CD4-positive, alpha-beta T cell treated with Interferon alpha-2 for 1 hour (primary cell): ENCODE measurements at regions not wholly inside any gene's neighbourhood (a gene's known extent, or its start where the extent isn't known, plus 50 kb on each side); places are given as distances from the start of the nearest gene placed in this dataset.
"Not testable (repeated sequence)": the region's sequence is repeated elsewhere in the genome, so short reads cannot be mapped to it uniquely, and the experiment has no call there.

ENCODE experiments used
- DNase-seq, 2 donors: peaks; one replicate each; pipeline ENCODE4 v3.0.0-alpha.2; 2020 to 2022

GRCh38 chr7:109335951-109336350, 766.3 kb downstream of the DNAJB9 start:
- no peak for DNase-seq

DNA sequence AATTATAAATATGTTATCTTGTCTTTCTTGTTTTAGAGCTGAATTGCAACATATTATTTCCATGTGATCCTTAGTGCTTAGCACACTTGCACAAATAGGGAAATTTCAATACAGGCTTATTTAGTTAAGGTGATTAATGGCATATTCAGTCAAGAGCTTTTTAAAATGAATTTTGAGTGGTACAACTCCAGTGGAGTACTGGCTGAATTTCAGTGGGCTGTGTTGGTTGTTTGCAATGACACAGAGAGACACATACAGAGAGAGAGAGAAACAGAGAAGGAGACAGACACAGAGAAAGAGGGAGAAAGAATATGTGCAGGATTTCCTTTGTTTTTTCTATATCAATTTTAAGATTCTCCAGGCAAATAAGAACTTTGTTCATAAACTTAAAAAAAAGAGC, 766.9 kb downstream of the DNAJB9 start:
- no peak for DNase-seq

DNA sequence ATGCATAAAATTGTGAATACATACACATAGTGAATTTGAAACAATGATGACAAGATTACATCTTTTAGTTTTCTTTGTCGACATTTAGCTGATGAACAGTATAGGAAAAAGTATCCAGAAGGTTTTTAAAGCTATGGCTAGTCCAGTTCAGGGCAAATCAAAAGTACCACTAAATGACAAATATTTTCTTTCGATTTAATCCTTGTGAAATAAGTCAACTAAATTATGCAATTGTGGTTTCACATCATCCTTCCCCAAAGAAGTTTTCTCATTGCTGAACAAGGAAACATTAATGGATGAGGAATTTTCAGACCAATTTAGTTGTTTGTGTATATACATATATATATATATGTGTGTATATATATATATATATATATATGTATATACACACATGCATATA, 774.0 kb downstream of the DNAJB9 start:
- no peak for DNase-seq

DNA sequence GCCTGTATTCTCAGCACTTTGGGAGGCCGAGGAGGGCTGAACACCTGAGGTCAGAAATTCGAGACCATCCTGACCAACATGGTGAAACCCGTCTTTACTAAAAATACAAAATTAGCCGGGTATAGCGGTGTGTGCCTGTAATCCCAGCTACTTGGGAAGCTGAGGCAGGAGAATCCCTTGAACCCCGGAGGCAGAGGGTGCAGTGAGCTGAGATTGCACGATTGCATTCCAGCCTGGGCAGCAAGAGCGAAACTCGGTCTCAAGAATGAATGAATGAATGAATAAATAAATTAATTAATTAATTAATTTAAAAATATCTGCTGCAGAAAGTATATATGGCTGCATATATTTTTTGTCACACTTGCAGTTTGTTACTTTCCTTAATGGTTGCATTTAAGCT, 781.8 kb downstream of the DNAJB9 start:
- DNase-seq: no peak

- DNase-seq: no peak
These were observed 784.3 kb downstream of the DNAJB9 start for GRCh38 chr7:109354000-109354399.

DNA sequence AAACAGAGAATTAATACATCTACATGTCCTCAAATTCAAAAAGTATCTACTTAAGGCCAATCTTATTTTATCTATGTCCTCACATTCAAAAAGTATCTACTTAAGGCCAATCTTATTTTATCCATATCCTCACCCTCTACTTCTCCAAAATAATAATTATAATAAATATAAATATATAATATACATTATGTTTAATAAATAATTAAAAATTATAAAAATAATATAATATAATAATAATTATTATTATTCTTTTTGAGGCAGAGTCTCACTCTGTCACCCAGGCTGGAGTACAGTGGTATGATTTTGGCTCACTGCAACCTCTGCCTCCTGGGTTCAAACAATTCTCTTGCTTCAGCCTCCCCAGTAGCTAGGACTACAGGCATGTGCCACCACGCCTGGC, 784.9 kb downstream of the DNAJB9 start:
- DNase-seq: no peak

DNA sequence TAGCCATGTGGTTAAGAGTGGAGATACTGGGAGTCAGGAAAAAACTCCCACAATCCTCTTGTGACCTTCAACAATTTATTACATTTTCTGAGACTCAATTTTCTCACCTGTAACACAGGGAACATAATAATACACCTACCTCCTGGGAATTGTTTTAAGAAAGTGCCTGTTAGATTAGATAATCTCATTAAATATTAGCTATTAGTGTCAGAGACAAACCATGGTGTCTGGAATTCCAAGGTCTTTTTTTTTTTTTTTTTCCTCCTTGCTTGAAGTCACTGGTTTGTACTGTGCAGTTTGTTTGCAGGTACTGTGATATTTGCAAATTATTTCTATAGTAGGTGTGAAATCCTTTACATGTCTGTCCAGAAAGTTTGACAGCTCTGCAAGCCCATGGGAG, 806.1 kb downstream of the DNAJB9 start:
- DNase-seq: no peak

GRCh38 chr7:109376576-109376975, 806.9 kb downstream of the DNAJB9 start:
- no peak for DNase-seq

GRCh38 chr7:109377076-109377884, 807.6 kb downstream of the DNAJB9 start:
- no peak for DNase-seq

DNA sequence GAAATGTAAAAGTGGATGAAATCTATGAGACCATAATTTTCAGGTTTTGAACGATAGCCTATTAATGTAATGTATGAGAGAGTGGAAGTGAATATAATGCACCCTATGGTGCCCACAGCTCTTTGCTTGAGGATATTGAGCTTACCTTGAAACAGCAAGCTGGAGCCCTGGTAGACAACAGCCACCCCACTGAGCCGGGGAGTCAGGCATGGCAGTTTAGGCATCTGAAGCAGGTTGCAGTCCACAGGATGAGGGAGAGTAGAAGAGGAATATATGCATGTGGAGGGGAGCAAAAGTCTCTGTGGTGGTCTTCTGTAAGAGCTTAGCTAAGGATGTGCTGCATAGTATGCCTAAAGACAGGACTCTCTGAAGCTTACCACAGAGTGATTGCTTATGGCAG, 817.3 kb downstream of the DNAJB9 start:
- no peak for DNase-seq

DNA sequence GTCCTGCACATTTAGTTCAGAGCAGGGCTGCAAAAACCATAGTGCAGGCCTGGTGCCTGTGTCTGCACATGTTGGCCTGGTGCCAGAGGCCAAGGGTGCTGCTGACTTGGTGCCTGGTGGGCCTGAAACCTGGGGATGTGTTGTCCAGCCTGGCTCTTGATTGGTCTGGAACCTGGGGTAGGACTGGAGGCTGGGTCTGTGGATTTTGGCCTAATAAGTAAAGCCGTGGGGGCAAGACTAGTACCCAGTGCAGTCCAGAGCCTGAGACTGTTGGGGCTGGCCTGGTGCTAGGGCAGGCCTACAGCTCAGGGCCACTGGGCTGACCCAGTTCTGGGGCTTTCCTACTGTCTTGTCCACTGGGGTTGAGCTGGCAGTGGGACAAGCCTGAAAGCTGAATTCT, 817.9 kb downstream of the DNAJB9 start:
- DNase-seq: no peak

DNA sequence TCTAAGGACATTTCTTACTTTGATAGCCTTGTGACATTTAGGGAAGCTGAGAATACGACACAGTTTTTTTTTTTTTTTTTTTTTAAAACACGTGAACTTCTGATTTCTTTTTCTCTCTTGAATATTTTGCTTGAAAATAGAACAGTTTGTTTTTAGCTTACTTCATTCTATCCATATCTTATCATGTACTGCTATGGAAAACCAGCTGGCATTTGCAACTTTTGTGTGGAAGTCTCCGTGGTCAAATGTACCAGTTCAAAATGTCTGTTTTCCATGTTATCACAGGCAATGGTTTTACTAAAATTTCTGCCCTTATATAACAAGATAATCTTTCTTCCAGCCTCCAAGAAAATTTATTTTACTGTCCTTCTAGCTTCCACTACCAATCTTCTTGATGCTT, 821.6 kb downstream of the DNAJB9 start:
- no peak for DNase-seq

DNA sequence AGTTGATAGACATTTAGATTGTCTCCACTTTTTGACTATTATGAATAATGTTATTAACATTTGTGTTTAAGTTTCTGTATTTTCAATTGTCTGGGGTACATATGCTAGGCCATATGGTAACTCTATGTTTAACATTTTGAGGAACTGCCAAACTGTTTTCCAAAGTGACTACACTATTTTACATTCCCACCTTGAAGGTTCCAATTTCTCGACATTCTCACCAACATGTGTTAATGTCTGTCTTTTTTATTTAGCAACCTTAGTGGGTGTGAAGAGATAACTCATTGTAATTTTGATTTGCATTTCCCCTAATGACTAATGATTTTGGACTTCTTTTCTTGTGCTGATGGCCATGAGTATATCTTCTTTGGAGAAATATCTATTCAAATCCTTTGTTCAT, 832.4 kb downstream of the DNAJB9 start:
- no peak for DNase-seq

GRCh38 chr7:109407756-109408155, 838.1 kb downstream of the DNAJB9 start:
- DNase-seq: no peak

GRCh38 chr7:109437957-109438356, 868.3 kb downstream of the DNAJB9 start:
- DNase-seq: no peak

- no peak for DNase-seq
These were observed 880.1 kb downstream of the DNAJB9 start for GRCh38 chr7:109449760-109450159.

DNA sequence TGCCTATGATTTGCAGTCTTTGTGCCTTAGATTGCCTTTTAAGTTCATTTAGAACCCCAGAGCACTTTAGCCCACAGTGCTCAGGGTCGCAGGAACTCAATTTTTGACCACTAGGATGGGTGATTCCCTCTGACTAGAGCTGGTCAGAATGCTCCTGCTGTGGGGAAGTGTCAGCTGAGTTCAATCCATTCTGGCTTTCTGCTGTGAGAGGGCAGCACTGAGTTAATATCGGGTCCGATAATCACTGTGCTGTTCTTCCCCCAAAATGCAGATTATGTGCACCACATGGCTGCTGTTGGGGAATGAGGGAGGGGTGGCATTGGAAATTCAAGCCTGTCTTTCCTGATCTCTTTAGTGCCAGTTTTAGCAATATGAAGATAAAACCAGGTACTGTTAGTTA, 886.4 kb downstream of the DNAJB9 start:
- DNase-seq: no peak

DNA sequence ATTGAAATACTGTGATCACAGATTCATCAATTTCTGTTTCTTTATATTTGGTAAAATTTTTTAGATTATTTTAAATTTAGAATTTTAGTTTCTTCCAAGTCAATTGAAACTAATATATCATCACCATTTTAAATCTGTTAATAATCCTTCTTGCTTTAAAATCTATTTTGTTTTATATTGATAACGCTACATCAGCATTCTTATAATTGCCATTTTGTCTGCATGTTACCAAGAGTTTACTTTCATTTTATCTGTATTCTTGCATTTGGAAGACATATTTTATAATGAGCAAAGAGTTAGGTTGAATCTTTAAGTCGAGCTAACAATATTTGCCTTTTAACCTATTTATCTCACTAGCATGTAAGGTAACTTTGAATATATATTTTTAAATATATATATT, 890.6 kb downstream of the DNAJB9 start:
- no peak for DNase-seq

- no peak for DNase-seq
These were observed 892.5 kb downstream of the DNAJB9 start for GRCh38 chr7:109462171-109462570.

DNA sequence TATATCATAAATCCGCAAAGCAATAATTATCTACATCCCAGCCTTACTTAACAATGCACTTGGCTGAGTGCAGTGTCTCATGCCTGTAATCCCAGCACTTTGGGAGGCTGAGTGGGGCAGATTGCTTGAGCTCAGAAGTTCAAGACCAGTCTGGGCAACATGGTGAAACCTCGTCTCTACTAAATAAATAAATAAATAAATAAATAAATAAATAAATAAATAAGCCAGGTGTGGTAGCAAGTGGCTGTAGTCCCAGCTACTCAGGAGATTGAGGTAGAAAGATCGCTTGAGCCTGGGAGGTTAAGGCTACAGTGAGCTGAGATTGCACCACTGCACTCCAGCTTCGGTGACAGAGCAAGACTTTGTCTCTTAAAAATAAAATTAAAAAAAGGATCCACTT, 898.1 kb downstream of the DNAJB9 start:
- DNase-seq: not testable (repeated sequence)

- no peak for DNase-seq
These were observed 903.5 kb downstream of the DNAJB9 start for GRCh38 chr7:109473172-109473571.

- DNase-seq: no peak
These were observed 906.7 kb downstream of the DNAJB9 start for GRCh38 chr7:109476409-109476808.

DNA sequence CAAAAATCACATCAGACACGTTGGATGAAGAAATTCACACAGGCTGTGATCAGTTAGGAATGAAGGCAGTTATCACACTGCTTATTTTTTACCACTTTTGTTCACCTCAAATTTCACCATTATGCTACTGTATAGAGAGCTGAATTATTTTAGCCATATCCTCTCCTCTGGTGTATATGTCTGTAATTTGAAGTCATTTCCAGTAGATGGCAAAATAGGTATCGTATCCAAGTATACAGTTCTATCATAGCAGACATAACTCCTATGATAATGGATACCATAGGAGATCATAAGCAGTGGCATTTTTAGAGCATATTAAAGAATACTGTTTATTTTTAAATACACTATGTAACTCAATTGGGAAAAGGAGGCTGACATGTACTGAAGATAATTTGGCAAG, 909.7 kb downstream of the DNAJB9 start:
- no peak for DNase-seq

DNA sequence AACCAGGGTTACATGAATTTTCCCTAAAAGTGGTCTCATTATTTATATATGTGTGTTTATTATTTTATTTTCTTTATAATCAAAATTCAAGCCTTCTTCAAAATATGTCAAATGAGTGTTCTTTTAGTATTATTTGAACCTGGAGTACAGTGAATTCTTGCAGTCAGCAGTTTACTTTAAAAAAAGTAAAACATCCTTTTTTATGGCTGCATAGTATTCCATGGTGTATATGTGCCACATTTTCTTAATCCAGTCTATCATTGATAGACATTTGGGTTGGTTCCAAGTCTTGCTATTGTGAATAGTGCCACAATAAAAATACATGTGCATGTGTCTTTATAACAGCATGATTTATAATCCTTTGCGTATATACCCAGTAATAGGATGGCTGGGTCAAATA, 920.9 kb downstream of the DNAJB9 start:
- DNase-seq: not testable (repeated sequence)

- no peak for DNase-seq
These were observed 927.4 kb downstream of the DNAJB9 start for GRCh38 chr7:109497053-109497452.
